ENCODE measurements at regions not wholly inside any gene's neighbourhood (a gene's known extent, or its start where the extent isn't known, plus 50 kb on each side); places are given as distances from the start of the nearest gene placed in this dataset.
A peak's percentile ranks its signal among the peaks of the same experiment; 100 is the strongest.

DNA sequence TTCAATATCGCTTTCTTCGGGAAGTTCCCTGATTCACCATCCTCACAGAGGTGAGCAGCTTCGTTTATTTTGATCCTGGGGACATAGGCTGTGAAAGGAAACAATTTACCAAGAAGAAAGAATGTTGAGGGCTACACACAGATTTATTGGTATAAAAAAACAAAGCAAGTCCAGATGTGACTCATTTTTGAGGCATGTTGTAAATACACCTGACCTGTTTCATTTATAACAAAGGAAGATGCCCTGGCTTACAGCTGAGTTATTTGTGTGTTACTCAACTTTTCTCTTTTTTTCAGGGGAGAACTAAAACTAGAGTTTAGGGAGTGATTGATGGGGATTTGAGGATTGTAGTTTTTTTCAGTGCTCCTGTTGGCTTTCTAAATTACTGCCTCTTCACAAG is 489.5 kb downstream of the CBLN4 start:
- ChIA-PET POLR2A (no interaction called here), CTCF (interaction anchor here (0.6 kb wide), 1 partner anchor 16 kb away, joined by 3 read pairs; no protein-coding TSS in a partner anchor)
- H3K9me3 Mint-ChIP-seq (ENCODE audit: unreplicated experiment): peaks cover 13% of the 10 kb centered on the region
- no peak overlapping the region for H3K4me3 Mint-ChIP-seq (ENCODE audit: unreplicated experiment)
- peak in 1 of 2 experiments; percentile 16 for DNase-seq
- no peaks in the 10 kb centered on the region for H3K27me3 Mint-ChIP-seq (ENCODE audit: insufficient read depth, unreplicated experiment)
- H3K36me3 ChIP-seq (ENCODE audit: control insufficient read depth, insufficient read depth, low read length): no peaks in the 10 kb centered on the region
- no peaks in the 10 kb centered on the region for H3K9me3 ChIP-seq
- no peaks in the 10 kb centered on the region for H3K36me3 Mint-ChIP-seq (ENCODE audit: insufficient read depth, unreplicated experiment)
- peaks cover 10% of the 10 kb centered on the region for H3K4me1 Mint-ChIP-seq (ENCODE audit: low read depth, unreplicated experiment)
- BruUV-seq (replicated peaks): no TSS peak
- intact Hi-C loops (cut with micrococcal nuclease; ENCODE audit: unreplicated experiment): no loop called here
- H3K4me3 ChIP-seq (ENCODE audit: low read depth, low read length): no peak overlapping the region
- peaks cover 8% of the 10 kb centered on the region; the same call in 1 of the 2 replicates for H3K4me1 ChIP-seq
- no peak overlapping the region for H3K27ac Mint-ChIP-seq (ENCODE audit: unreplicated experiment)
- TF ChIP-seq, protein P1, sequence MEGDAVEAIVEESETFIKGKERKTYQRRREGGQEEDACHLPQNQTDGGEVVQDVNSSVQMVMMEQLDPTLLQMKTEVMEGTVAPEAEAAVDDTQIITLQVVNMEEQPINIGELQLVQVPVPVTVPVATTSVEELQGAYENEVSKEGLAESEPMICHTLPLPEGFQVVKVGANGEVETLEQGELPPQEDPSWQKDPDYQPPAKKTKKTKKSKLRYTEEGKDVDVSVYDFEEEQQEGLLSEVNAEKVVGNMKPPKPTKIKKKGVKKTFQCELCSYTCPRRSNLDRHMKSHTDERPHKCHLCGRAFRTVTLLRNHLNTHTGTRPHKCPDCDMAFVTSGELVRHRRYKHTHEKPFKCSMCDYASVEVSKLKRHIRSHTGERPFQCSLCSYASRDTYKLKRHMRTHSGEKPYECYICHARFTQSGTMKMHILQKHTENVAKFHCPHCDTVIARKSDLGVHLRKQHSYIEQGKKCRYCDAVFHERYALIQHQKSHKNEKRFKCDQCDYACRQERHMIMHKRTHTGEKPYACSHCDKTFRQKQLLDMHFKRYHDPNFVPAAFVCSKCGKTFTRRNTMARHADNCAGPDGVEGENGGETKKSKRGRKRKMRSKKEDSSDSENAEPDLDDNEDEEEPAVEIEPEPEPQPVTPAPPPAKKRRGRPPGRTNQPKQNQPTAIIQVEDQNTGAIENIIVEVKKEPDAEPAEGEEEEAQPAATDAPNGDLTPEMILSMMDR (IDR thresholded peaks at IDR 0.05; ENCODE audit: insufficient read depth in 1 of 2, low read depth in 1 of 2, low read length in 1 of 2, severe bottlenecking in 1 of 2, unreplicated experiment in 1 of 2): no peak
- H3K27me3 ChIP-seq (replicated peaks; ENCODE audit: control insufficient read depth, insufficient read depth, low read length): no peaks in the 10 kb centered on the region

DNA sequence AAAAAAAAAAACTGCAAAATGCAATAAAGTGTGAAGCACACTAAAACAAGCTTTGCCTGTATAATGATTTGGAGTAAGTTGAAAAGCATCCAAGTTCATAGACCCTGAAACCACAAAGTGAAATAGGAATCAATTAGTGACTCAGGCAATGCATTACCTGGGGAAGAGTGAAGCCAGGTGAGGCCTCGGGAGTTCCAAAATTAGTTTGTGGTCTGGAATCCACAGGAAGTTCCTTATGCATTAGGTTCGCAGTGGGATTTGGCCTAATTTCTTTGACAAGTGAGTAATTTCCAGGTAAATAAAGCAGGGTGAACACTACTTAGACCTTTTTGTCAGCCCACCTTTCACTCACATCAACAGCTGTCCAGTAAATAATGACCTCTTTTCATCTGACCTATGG is 490.8 kb downstream of the CBLN4 start:
- TF ChIP-seq, protein P1 (IDR thresholded peaks at IDR 0.05; ENCODE audit: insufficient read depth in 1 of 2, low read depth in 1 of 2, low read length in 1 of 2, severe bottlenecking in 1 of 2, unreplicated experiment in 1 of 2): no peak
- ChIA-PET CTCF (no interaction called here), POLR2A (no interaction called here)
- H3K36me3 Mint-ChIP-seq (ENCODE audit: insufficient read depth, unreplicated experiment): no peaks in the 10 kb centered on the region
- intact Hi-C loops (cut with micrococcal nuclease; ENCODE audit: unreplicated experiment): no loop called here
- Histone ChIP-seq H3K36me3 (ENCODE audit: control insufficient read depth, insufficient read depth, low read length) (no peaks in the 10 kb centered on the region), H3K4me1 (peaks cover 8% of the 10 kb centered on the region; the same call in 1 of the 2 replicates), H3K4me3 (ENCODE audit: low read depth, low read length) (no peak overlapping the region), H3K27me3 (replicated peaks; ENCODE audit: control insufficient read depth, insufficient read depth, low read length) (no peaks in the 10 kb centered on the region), H3K9me3 (no peaks in the 10 kb centered on the region)
- no peak overlapping the region for H3K4me3 Mint-ChIP-seq (ENCODE audit: unreplicated experiment)
- no peaks in the 10 kb centered on the region for H3K27me3 Mint-ChIP-seq (ENCODE audit: insufficient read depth, unreplicated experiment)
- H3K9me3 Mint-ChIP-seq (ENCODE audit: unreplicated experiment): peaks cover 13% of the 10 kb centered on the region
- no peak overlapping the region for H3K27ac Mint-ChIP-seq (ENCODE audit: unreplicated experiment)
- BruUV-seq (replicated peaks): no TSS peak
- H3K4me1 Mint-ChIP-seq (ENCODE audit: low read depth, unreplicated experiment): peaks cover 10% of the 10 kb centered on the region
- no peak for DNase-seq

DNA sequence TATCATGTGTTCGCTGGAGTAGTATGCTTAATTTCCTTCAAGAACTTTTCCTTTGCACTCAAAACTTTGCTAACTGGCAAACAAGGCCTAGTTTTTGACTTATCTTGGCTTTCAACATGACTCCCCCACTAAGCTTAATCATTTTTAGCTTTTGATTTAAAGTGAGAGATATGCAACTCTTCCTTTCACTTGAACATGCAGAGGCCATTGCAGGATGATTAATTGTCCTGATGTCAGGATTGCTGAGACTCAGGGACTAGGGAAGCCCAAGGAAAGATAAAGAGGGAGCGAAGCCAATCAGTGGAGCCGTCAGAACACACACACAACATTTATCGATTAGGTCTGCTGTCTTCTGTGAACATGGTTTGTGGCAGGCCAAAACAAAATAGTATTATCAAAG is 491.4 kb downstream of the CBLN4 start:
- Mint-ChIP-seq H3K27me3 (ENCODE audit: insufficient read depth, unreplicated experiment) (no peaks in the 10 kb centered on the region), H3K36me3 (ENCODE audit: insufficient read depth, unreplicated experiment) (no peaks in the 10 kb centered on the region), H3K27ac (ENCODE audit: unreplicated experiment) (no peak overlapping the region), H3K9me3 (ENCODE audit: unreplicated experiment) (peaks cover 8% of the 10 kb centered on the region), H3K4me3 (ENCODE audit: unreplicated experiment) (no peak overlapping the region), H3K4me1 (ENCODE audit: low read depth, unreplicated experiment) (peaks cover 10% of the 10 kb centered on the region)
- BruUV-seq (replicated peaks): no TSS peak
- no peaks in the 10 kb centered on the region for H3K36me3 ChIP-seq (ENCODE audit: control insufficient read depth, insufficient read depth, low read length)
- ChIA-PET POLR2A (no interaction called here), CTCF (interaction anchor here (0.7 kb wide), 1 partner anchor 25 kb away, joined by 4 read pairs; no protein-coding TSS in a partner anchor)
- H3K9me3 ChIP-seq: no peaks in the 10 kb centered on the region
- intact Hi-C loops (cut with micrococcal nuclease; ENCODE audit: unreplicated experiment): no loop called here
- H3K27me3 ChIP-seq (replicated peaks; ENCODE audit: control insufficient read depth, insufficient read depth, low read length): no peaks in the 10 kb centered on the region
- H3K4me3 ChIP-seq (ENCODE audit: low read depth, low read length): no peak overlapping the region
- H3K4me1 ChIP-seq: peaks cover 8% of the 10 kb centered on the region; the same call in 1 of the 2 replicates
- DNase-seq: no peak
- TF ChIP-seq, protein P1 (IDR thresholded peaks at IDR 0.05; ENCODE audit: insufficient read depth in 1 of 2, low read depth in 1 of 2, low read length in 1 of 2, severe bottlenecking in 1 of 2, unreplicated experiment in 1 of 2): no peak

All from Caco-2 (cell line).